Smooth muscle cell (in vitro differentiated cells): ENCODE measurements at regions not wholly inside any gene's neighbourhood (a gene's known extent, or its start where the extent isn't known, plus 50 kb on each side); places are given as distances from the start of the nearest gene placed in this dataset.

Experiments used
- DNase-seq: peaks from one replicate; lab custom pipeline; 2025; ENCODE audit not compliant: unreplicated experiment; lab: John Stamatoyannopoulos, UW
- H2AFZ ChIP-seq: fragments of 200-600 bp; sonication (generic); 2 replicates; pipeline ENCODE4 v1.6.0; 2016; ENCODE audit warnings: antibody characterized with exemption, low read depth, mild to moderate bottlenecking
- H3F3A ChIP-seq: fragments of 200-600 bp; sonication (generic); 2 replicates; pipeline ENCODE4 v1.6.0; 2017; ENCODE audit warnings: antibody characterized with exemption, low read depth
- H3K27ac ChIP-seq: fragments of 200-600 bp; sonication (generic); 2 replicates; pipeline ENCODE4 v1.5.1; 2016; ENCODE audit warnings: low read depth, mild to moderate bottlenecking
- H3K27me3 ChIP-seq: fragments of 200-600 bp; sonication (generic); 2 replicates; pipeline ENCODE4 v1.6.1; 2016; ENCODE audit warnings: low read depth, mild to moderate bottlenecking
- H3K36me3 ChIP-seq: fragments of 200-600 bp; sonication (generic); 2 replicates; pipeline ENCODE4 v1.5.1; 2016; ENCODE audit warnings: low read depth
- H3K4me1 ChIP-seq: fragments of 200-600 bp; sonication (generic); 2 replicates; pipeline ENCODE4 v1.5.1; 2016; ENCODE audit warnings: low read depth
- H3K4me2 ChIP-seq: fragments of 200-600 bp; sonication (generic); 2 replicates; pipeline ENCODE4 v1.6.0; 2016; ENCODE audit warnings: mild to moderate bottlenecking
- H3K4me3 ChIP-seq: fragments of 200-600 bp; sonication (generic); 2 replicates; pipeline ENCODE4 v1.5.1; 2016; ENCODE audit warnings: mild to moderate bottlenecking
- H3K79me2 ChIP-seq: fragments of 200-600 bp; sonication (generic); 2 replicates; pipeline ENCODE4 v1.6.0; 2016; ENCODE audit warnings: low read depth, mild to moderate bottlenecking
- H3K9ac ChIP-seq: fragments of 200-600 bp; sonication (generic); 2 replicates; pipeline ENCODE4 v1.6.0; 2016; ENCODE audit warnings: low read depth
- H3K9me3 ChIP-seq: fragments of 200-600 bp; sonication (generic); replicated peaks from 2 replicates; pipeline ENCODE4 v1.5.1; 2016; ENCODE audit warnings: low read depth
- H4K20me1 ChIP-seq: fragments of 200-600 bp; sonication (generic); 2 replicates; pipeline ENCODE4 v1.6.0; 2016; ENCODE audit warnings: low read depth
- CTCF ChIP-seq: fragments of 200-600 bp; sonication (generic); IDR thresholded peaks from 2 replicates; pipeline ENCODE4 v1.5.1; 2017; ENCODE audit warnings: borderline replicate concordance, mild to moderate bottlenecking, antibody characterized with exemption; ENCODE audit not compliant: insufficient read depth, poor library complexity, severe bottlenecking
- WGBS: methylation state at CpG from one replicate; pipeline ENCODE4 v1.1.7; 2016; ENCODE audit warnings: low lambda C conversion rate; 5-methylcytosine and 5-hydroxymethylcytosine counted together

- H3K27me3 ChIP-seq: no peaks in the 10 kb centered on the region
- H3F3A ChIP-seq: no peaks in the 10 kb centered on the region
- no peaks in the 10 kb centered on the region for H3K36me3 ChIP-seq
- no peaks in the 10 kb centered on the region for H4K20me1 ChIP-seq
- TF ChIP-seq CTCF: no peak
- no peaks in the 10 kb centered on the region for H3K79me2 ChIP-seq
- no peaks in the 10 kb centered on the region for H3K9me3 ChIP-seq
- no peak overlapping the region for H3K27ac ChIP-seq
- WGBS: 69% methylated on average over 6 of the region's 6 CpGs
- H3K9ac ChIP-seq: no peak overlapping the region
- no peaks in the 10 kb centered on the region for H3K4me1 ChIP-seq
- no peak overlapping the region for H2AFZ ChIP-seq
- no peak overlapping the region for H3K4me2 ChIP-seq
- DNase-seq: no peak
- H3K4me3 ChIP-seq: no peak overlapping the region
Measured at GRCh38 chr2:182477774-182478173, 50.9 kb upstream of the PDE1A start.

GRCh38 chr2:182481676-182482075, 54.8 kb upstream of the PDE1A start:
- Histone ChIP-seq H3K9me3 (no peaks in the 10 kb centered on the region), H3K4me3 (no peak overlapping the region), H3K36me3 (no peaks in the 10 kb centered on the region), H3K27ac (no peak overlapping the region), H2AFZ (peak overlapping the region; percentile 46), H3K79me2 (no peaks in the 10 kb centered on the region), H3K4me2 (no peak overlapping the region), H3K9ac (no peak overlapping the region), H3F3A (no peaks in the 10 kb centered on the region), H4K20me1 (no peaks in the 10 kb centered on the region), H3K27me3 (no peaks in the 10 kb centered on the region), H3K4me1 (no peaks in the 10 kb centered on the region)
- no peak for DNase-seq
- TF ChIP-seq CTCF: no peak
- WGBS: 95% methylated on average over 2 of the region's 2 CpGs

GRCh38 chr2:182482511-182482910, 55.7 kb upstream of the PDE1A start:
- Histone ChIP-seq H3K4me2 (no peak overlapping the region), H3K9me3 (no peaks in the 10 kb centered on the region), H3K27ac (no peak overlapping the region), H3K9ac (no peak overlapping the region), H2AFZ (no peak overlapping the region), H3K36me3 (no peaks in the 10 kb centered on the region), H3K27me3 (no peaks in the 10 kb centered on the region), H3F3A (no peaks in the 10 kb centered on the region), H3K79me2 (no peaks in the 10 kb centered on the region), H3K4me1 (no peaks in the 10 kb centered on the region), H4K20me1 (no peaks in the 10 kb centered on the region), H3K4me3 (no peak overlapping the region)
- no peak for TF ChIP-seq CTCF
- 68% methylated on average over 2 of the region's 2 CpGs for WGBS
- no peak for DNase-seq

GRCh38 chr2:182496596-182496995, 69.8 kb upstream of the PDE1A start:
- no peaks in the 10 kb centered on the region for H3K9me3 ChIP-seq
- H3K36me3 ChIP-seq: no peaks in the 10 kb centered on the region
- peak overlapping the region; percentile 28 for H3K4me2 ChIP-seq
- H2AFZ ChIP-seq: peak overlapping the region; percentile 49
- 38% methylated on average over 2 of the region's 2 CpGs for WGBS
- H4K20me1 ChIP-seq: no peaks in the 10 kb centered on the region
- H3K27ac ChIP-seq: no peak overlapping the region
- TF ChIP-seq CTCF: no peak
- H3K79me2 ChIP-seq: no peaks in the 10 kb centered on the region
- no peak overlapping the region for H3K4me3 ChIP-seq
- H3K9ac ChIP-seq: no peak overlapping the region
- peaks cover 7% of the 10 kb centered on the region for H3K4me1 ChIP-seq
- no peaks in the 10 kb centered on the region for H3F3A ChIP-seq
- no peak for DNase-seq
- H3K27me3 ChIP-seq: no peaks in the 10 kb centered on the region
